ENCODE measurements at regions not wholly inside any gene's neighbourhood (a gene's known extent, or its start where the extent isn't known, plus 50 kb on each side); places are given as distances from the start of the nearest gene placed in this dataset.

DNA sequence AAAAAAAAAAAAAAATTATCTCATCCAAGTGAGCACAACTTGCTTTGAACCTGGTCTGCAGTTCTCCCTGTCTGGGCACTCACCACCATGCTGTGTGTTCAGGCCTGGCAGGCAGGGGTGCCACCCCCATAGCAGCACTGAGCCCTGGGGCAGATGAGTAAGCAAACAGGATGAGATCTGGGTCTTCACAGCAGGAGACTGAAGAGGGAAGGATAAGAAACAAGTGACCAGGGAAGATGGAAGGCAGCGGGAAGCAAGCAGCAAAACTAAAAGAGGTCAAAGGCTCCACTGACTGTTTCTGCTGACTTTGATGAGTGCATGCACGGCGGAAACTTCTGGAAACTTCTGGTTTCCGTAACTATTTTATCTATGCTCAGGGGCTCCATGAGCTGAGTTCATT lies 133.5 kb upstream of the SOD1 start:
- TF ChIP-seq, protein P1, sequence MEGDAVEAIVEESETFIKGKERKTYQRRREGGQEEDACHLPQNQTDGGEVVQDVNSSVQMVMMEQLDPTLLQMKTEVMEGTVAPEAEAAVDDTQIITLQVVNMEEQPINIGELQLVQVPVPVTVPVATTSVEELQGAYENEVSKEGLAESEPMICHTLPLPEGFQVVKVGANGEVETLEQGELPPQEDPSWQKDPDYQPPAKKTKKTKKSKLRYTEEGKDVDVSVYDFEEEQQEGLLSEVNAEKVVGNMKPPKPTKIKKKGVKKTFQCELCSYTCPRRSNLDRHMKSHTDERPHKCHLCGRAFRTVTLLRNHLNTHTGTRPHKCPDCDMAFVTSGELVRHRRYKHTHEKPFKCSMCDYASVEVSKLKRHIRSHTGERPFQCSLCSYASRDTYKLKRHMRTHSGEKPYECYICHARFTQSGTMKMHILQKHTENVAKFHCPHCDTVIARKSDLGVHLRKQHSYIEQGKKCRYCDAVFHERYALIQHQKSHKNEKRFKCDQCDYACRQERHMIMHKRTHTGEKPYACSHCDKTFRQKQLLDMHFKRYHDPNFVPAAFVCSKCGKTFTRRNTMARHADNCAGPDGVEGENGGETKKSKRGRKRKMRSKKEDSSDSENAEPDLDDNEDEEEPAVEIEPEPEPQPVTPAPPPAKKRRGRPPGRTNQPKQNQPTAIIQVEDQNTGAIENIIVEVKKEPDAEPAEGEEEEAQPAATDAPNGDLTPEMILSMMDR (IDR thresholded peaks at IDR 0.05; ENCODE audit: insufficient read depth, low read depth, low read length) = no peak
- TF ChIP-seq EZH2 (IDR thresholded peaks at IDR 0.05; ENCODE audit: insufficient read depth, low read length) = no peak

All from astrocyte (in vitro differentiated cells and primary cell).